Testis (tissue), 2 donors: ENCODE measurements at regions not wholly inside any gene's neighbourhood (a gene's known extent, or its start where the extent isn't known, plus 50 kb on each side); places are given as distances from the start of the nearest gene placed in this dataset.

ENCODE experiments used
- DNase-seq: peaks from one replicate; pipeline ENCODE4 v3.0.0-alpha.2; 2019
- H3K27ac ChIP-seq, 2 donors: fragments of 200-600 bp; sonication (generic); one replicate each; pipeline ENCODE4 v1.5.1; 2019
- H3K27me3 ChIP-seq: fragments of 200-600 bp; sonication (generic); one replicate; pipeline ENCODE4 v1.5.1; 2019
- H3K36me3 ChIP-seq: fragments of 200-600 bp; sonication (generic); one replicate; pipeline ENCODE4 v1.5.1; 2017; ENCODE audit warnings: low read depth; ENCODE audit errors: missing control alignments
- H3K4me1 ChIP-seq: fragments of 200-600 bp; sonication (generic); one replicate; pipeline ENCODE4 v1.5.1; 2019
- H3K4me3 ChIP-seq, 2 donors: fragments of 200-600 bp; sonication (generic); one replicate each; pipeline ENCODE4 v1.5.1; 2017 to 2019
- H3K9me3 ChIP-seq: fragments of 200-600 bp; sonication (generic); one replicate; pipeline ENCODE4 v1.5.1; 2017
- POLR2A ChIP-seq: fragments of 450-650 bp; IDR thresholded peaks from one replicate; pipeline ENCODE4 v1.6.1; 2017; ENCODE audit warnings: antibody characterized with exemption, mild to moderate bottlenecking, moderate library complexity
- WGBS, 2 donors: methylation state at CpG; one replicate each; pipeline ENCODE4 v1.1.5; 2018; 5-methylcytosine and 5-hydroxymethylcytosine counted together
- intact Hi-C: fragments of 100-400 bp; cut with DNase I; formaldehyde crosslinking; loops from one replicate; pipeline ENCODE4 v1.15.1; 2023; ENCODE audit warnings: low total_unique reads
- TF ChIP-seq, protein P1 (sequence below), 3 experiments: fragments of 450-650 bp in 2 of 3; fragments of 200-600 bp in 1 of 3; sonication (generic) in 1 of 3; IDR thresholded peaks; one replicate each; pipeline ENCODE4 v1.5.1; 2016 to 2019; ENCODE audit warnings: antibody characterized with exemption in 3 of 3, mild to moderate bottlenecking in 2 of 3, moderate library complexity in 1 of 3

DNA sequence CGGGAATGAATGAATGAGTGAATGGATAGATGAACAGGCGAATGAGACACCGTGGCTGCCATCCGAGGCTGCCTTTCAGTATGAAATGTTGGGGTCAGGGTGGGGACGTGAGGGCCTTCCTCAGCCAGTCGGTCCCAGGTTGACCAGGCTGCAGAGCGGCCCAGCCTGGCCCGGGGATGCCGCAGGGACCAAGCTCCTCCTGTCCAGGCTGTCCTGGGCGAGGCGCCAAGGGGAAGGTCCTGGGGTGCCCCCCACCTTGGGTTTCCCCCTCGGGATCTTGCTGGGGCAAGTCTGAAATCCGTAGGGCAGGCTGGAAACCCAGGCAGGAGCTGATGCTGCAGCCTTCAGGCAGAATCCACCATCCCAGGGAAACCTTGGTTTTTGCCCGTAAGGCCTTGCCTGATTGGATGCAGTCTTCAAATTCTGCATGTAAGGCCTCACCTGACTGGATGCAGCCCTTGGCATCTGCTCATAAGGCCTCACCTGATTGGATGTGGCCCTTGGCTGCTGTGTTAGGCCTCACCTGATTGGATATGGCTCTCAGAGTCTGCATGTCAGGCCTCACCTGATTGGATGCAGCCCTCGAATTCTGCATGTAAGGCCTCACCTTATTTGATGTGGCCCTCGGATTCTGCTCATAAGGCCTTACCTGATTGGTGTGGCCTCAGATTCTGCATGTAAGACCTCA is 61.7 kb upstream of the ZNF469 start:
- intact Hi-C loops = no loop called here
- H3K27ac ChIP-seq = no peak overlapping the region
- peak; percentile 72 for DNase-seq
- TF ChIP-seq, protein P1, sequence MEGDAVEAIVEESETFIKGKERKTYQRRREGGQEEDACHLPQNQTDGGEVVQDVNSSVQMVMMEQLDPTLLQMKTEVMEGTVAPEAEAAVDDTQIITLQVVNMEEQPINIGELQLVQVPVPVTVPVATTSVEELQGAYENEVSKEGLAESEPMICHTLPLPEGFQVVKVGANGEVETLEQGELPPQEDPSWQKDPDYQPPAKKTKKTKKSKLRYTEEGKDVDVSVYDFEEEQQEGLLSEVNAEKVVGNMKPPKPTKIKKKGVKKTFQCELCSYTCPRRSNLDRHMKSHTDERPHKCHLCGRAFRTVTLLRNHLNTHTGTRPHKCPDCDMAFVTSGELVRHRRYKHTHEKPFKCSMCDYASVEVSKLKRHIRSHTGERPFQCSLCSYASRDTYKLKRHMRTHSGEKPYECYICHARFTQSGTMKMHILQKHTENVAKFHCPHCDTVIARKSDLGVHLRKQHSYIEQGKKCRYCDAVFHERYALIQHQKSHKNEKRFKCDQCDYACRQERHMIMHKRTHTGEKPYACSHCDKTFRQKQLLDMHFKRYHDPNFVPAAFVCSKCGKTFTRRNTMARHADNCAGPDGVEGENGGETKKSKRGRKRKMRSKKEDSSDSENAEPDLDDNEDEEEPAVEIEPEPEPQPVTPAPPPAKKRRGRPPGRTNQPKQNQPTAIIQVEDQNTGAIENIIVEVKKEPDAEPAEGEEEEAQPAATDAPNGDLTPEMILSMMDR (IDR thresholded peaks at IDR 0.05) = no peak
- no peak for TF ChIP-seq POLR2A
- WGBS, 2 donors = 84 to 91% methylated on average over 15 to 16 of the region's 16 CpGs
- no peaks in the 10 kb centered on the region for H3K36me3 ChIP-seq
- peaks cover 6% of the 10 kb centered on the region for H3K4me1 ChIP-seq
- no peaks in the 10 kb centered on the region for H3K9me3 ChIP-seq
- no peaks in the 10 kb centered on the region for H3K27me3 ChIP-seq
- no peak overlapping the region for H3K4me3 ChIP-seq

GRCh38 chr16:88321635-88322499 is 60.9 kb upstream of the ZNF469 start:
- Histone ChIP-seq H3K9me3 (no peaks in the 10 kb centered on the region), H3K27ac (no peak overlapping the region), H3K4me3 (peak overlapping the region in 1 of 2 donors; percentile 14), H3K27me3 (no peaks in the 10 kb centered on the region), H3K4me1 (peaks cover 6% of the 10 kb centered on the region), H3K36me3 (no peaks in the 10 kb centered on the region)
- DNase-seq = peak; percentile 52
- TF ChIP-seq, protein P1 (IDR thresholded peaks at IDR 0.05) = no peak
- TF ChIP-seq POLR2A = no peak
- intact Hi-C loops = no loop called here
- WGBS, 2 donors = 80 to 90% methylated on average over 24 to 28 of the region's 32 CpGs

- Histone ChIP-seq H3K9me3 (no peaks in the 10 kb centered on the region), H3K27me3 (no peaks in the 10 kb centered on the region), H3K36me3 (no peaks in the 10 kb centered on the region), H3K4me1 (peaks cover 6% of the 10 kb centered on the region), H3K4me3 (no peak overlapping the region), H3K27ac (no peak overlapping the region)
- DNase-seq = no peak
- intact Hi-C loops = no loop called here
- TF ChIP-seq POLR2A = no peak
- TF ChIP-seq, protein P1 (IDR thresholded peaks at IDR 0.05) = no peak
- WGBS, 2 donors = 88 to 89% methylated on average over 15 to 19 of the region's 19 CpGs
Observed at GRCh38 chr16:88322500-88322970, 60.2 kb upstream of the ZNF469 start.

- peaks cover 6% of the 10 kb centered on the region for H3K4me1 ChIP-seq
- no peaks in the 10 kb centered on the region for H3K27me3 ChIP-seq
- no peaks in the 10 kb centered on the region for H3K36me3 ChIP-seq
- TF ChIP-seq POLR2A = no peak
- TF ChIP-seq, protein P1 (IDR thresholded peaks at IDR 0.05) = no peak
- no peak overlapping the region for H3K27ac ChIP-seq
- no peak overlapping the region for H3K4me3 ChIP-seq
- H3K9me3 ChIP-seq = no peaks in the 10 kb centered on the region
- intact Hi-C loops = no loop called here
- WGBS, 2 donors = 77 to 95% methylated on average over 5 to 9 of the region's 9 CpGs
- no peak for DNase-seq
Observed at GRCh38 chr16:88323041-88323440, 59.7 kb upstream of the ZNF469 start.
